ENCODE measurements at regions not wholly inside any gene's neighbourhood (a gene's known extent, or its start where the extent isn't known, plus 50 kb on each side); places are given as distances from the start of the nearest gene placed in this dataset.

DNA sequence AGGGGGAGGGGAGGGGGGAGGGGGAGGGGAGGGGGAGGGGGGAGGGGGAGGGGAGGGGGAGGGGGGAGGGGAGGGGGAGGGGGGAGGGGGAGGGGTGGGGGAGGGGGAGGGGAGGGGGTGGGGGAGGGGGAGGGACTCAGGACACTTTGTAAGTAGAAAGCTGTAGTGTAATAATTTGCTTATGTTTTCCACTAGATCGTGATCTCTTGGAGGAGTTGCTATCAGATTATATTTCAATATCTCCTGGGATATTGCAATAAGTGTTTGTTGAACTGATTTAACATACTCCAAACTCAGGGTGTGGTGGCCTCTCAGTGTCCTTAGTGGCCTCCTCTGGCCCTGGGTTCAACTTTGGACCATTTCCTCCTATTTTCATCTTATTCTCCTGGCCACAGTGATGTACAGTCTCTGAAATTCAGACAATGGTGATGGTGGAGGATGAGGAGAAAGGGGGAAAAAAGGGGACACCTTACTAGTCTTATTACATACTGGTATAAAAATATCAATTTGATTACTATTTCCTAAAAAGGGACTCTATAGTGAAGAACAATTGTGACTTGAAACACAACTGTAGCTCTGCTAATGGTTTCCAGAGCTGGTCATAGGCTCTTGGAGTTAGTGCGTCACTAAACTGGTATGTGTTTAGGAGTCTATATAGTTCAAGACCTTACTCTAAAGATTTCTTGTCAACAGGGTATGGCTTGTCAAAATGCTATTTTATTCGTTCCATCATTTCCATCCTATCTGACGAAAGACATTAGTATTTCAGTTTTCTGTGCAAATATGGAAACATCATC is 89.6 kb downstream of the DDX1 start:
- no peak for TF ChIP-seq POLR2AphosphoS5 (IDR thresholded peaks at IDR 0.05; ENCODE audit: low read depth)
- TF ChIP-seq, protein P1, sequence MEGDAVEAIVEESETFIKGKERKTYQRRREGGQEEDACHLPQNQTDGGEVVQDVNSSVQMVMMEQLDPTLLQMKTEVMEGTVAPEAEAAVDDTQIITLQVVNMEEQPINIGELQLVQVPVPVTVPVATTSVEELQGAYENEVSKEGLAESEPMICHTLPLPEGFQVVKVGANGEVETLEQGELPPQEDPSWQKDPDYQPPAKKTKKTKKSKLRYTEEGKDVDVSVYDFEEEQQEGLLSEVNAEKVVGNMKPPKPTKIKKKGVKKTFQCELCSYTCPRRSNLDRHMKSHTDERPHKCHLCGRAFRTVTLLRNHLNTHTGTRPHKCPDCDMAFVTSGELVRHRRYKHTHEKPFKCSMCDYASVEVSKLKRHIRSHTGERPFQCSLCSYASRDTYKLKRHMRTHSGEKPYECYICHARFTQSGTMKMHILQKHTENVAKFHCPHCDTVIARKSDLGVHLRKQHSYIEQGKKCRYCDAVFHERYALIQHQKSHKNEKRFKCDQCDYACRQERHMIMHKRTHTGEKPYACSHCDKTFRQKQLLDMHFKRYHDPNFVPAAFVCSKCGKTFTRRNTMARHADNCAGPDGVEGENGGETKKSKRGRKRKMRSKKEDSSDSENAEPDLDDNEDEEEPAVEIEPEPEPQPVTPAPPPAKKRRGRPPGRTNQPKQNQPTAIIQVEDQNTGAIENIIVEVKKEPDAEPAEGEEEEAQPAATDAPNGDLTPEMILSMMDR (IDR thresholded peaks at IDR 0.05; ENCODE audit: insufficient read depth, low read length) = no peak
- TF ChIP-seq, protein P2, sequence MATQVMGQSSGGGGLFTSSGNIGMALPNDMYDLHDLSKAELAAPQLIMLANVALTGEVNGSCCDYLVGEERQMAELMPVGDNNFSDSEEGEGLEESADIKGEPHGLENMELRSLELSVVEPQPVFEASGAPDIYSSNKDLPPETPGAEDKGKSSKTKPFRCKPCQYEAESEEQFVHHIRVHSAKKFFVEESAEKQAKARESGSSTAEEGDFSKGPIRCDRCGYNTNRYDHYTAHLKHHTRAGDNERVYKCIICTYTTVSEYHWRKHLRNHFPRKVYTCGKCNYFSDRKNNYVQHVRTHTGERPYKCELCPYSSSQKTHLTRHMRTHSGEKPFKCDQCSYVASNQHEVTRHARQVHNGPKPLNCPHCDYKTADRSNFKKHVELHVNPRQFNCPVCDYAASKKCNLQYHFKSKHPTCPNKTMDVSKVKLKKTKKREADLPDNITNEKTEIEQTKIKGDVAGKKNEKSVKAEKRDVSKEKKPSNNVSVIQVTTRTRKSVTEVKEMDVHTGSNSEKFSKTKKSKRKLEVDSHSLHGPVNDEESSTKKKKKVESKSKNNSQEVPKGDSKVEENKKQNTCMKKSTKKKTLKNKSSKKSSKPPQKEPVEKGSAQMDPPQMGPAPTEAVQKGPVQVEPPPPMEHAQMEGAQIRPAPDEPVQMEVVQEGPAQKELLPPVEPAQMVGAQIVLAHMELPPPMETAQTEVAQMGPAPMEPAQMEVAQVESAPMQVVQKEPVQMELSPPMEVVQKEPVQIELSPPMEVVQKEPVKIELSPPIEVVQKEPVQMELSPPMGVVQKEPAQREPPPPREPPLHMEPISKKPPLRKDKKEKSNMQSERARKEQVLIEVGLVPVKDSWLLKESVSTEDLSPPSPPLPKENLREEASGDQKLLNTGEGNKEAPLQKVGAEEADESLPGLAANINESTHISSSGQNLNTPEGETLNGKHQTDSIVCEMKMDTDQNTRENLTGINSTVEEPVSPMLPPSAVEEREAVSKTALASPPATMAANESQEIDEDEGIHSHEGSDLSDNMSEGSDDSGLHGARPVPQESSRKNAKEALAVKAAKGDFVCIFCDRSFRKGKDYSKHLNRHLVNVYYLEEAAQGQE (IDR thresholded peaks at IDR 0.05; ENCODE audit: insufficient replicate concordance, low read depth) = no peak
- no peak for TF ChIP-seq GABPA (IDR thresholded peaks at IDR 0.05; ENCODE audit: low read depth)

Measured in HL-60 (cell line).